MM.1S (cell line): ENCODE measurements at regions not wholly inside any gene's neighbourhood (a gene's known extent, or its start where the extent isn't known, plus 50 kb on each side); places are given as distances from the start of the nearest gene placed in this dataset.

Experiments
- CTCF ChIP-seq: fragments of 300-600 bp; sonication (generic); IDR thresholded peaks from 2 replicates; pipeline ENCODE4 v1.5.1; 2016; ENCODE audit warnings: antibody characterized with exemption, low read length, mixed read lengths
- EZH2 ChIP-seq: fragments of 300-600 bp; sonication (generic); optimal IDR thresholded peaks from 2 replicates; pipeline ENCODE3; 2017; ENCODE audit warnings: low read depth, mild to moderate bottlenecking, antibody characterized with exemption, low read length, mixed read lengths

- TF ChIP-seq CTCF (no peak), EZH2 (no peak)
Observed at GRCh38 chr6:119541132-119541905, 191.8 kb upstream of the MAN1A1 start.
